ENCODE measurements at regions not wholly inside any gene's neighbourhood (a gene's known extent, or its start where the extent isn't known, plus 50 kb on each side); places are given as distances from the start of the nearest gene placed in this dataset.
"Not testable (repeated sequence)": the region's sequence is repeated elsewhere in the genome, so short reads cannot be mapped to it uniquely, and the experiment has no call there.

DNA sequence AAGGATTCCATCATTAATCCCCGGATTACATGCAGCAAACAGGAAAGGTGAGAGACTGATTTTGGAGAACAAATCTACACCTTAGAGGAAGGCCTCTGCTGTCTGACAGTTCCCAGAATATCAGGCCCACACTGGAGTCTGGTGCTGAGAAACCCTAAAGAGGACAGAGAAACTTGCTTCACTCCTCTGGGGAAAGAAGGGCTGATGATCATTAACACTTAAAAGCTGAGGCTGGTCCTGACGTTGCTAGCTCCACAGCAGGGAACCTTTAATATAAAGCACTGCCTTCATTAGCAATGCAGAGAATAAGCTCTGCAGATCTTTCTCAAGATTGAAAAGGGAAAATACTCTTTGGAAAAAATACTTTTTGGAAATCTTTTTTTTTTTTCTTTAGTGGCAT is 1472.4 kb upstream of the GOT2 start:
- DNase-seq: no peak

DNA sequence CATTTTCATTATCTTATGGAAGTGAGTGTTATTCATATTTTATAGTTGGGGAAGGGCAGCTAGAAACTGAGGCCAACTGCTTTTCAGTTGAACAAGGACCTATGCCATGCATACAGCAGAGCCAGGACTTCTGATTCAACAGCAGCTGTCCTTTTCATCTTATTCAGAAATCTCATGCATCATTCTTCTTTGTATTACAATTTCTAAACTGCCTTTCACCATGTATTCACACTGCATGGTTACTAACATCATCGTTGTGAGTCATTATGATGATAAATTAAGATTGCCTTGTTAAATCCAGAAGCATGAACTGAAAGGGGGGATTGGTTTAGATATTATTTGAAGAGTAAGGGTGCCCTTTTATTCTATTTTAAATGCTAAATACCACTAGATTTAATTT is 1470.1 kb upstream of the GOT2 start:
- DNase-seq: no peak

DNA sequence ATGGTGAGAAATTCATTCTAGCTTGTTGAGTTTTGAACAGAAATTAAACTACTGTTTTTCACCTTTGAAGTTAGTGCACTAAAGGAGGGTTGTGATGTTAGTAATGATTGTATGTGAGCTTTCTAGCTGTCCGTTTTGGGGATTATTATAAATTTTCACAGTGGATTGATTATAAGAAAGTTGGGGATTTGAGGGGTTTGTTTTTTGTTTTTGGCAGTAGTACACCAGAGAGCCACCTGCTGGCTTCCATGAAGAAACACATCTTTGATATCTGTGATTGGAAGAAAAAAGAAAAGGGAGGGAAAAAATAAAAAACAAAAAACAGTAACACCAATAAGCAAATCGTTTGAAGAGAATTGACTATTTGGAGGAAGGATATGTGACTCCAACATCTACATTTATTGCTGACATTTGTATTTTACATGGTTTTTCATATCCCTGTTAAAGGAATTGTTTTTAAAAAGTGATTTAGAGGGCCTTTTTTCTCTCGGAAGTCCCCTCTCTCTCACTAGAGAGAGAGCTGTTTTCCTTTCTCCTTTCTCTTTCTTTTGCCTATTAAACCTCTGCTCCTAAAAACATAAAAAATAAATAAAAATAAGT is 1469.5 kb upstream of the GOT2 start:
- DNase-seq: no peak

DNA sequence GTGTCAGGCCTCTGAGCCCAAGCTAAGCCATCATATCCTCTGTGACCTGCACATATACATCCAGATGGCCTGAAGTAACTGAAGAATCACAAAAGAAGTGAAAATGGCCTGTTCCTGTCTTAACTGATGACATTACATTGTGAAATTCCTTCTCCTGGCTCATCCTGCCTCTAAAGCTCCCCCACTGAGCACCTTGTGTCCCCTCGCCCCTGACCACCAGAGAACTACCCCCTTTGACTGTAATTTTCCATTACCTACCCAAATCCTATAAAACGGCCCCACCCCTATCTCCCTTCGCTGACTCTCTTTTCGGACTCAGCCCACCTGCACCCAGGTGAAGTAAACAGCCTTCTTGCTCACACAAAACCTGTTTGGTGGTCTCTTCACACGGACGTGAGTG is 1466.6 kb upstream of the GOT2 start:
- not testable (repeated sequence) for DNase-seq

DNA sequence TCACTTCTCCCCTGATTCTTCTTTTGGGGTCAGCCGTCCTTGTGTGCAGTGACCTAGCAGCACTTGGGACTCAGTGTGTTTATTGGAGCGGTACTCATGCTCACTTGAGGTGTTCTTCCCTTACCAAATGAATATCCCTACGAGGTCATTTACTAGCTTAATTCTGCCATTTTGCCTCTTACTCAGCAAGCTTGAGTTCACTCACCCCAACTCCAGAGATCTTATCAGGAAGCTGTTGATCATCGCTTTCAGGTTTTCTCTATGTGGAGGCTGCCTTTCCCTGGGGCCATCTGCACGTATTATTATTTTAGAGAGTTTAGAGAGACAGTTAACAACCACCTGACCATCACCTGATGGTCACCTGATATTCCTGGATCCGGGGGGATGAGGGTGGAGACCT is 1466.0 kb upstream of the GOT2 start:
- no peak for DNase-seq

DNA sequence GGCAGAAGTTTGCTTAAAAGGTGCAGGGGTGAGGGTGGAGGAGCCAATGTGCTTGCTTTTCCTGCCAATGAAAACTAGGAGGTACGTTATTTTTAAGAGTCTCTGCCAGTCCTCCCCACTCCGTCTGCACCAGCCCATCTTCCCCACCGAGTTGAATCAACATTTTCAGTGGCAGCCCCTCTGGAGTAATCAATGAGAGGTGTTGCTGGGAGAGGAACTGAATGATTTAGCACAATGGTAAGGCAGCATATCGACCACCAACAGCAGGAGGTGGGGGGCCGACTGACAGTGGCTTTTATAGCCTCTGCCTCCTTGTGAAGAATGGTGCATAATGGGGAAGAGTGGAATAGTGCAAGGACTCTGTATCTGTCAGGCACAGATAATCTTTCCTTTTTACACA is 1465.0 kb upstream of the GOT2 start:
- DNase-seq: no peak

DNA sequence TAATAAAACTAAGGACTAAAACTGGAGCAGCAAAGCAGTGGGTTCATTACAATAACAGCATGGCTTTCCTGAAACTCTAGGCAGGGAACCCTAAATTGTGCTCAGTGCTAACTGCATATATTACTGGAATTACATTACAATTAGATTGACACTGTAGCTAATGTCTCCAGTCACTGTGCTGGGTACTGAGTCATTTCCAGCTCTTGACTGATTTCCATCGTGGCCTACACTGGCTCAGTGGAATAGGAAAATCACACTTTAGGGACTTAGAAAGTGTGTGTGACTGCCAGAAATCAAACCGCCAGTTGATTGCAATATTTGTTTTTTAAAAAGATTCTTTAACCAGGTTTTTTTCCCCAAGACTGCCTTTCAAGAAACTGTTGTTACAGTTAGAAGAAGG is 1447.4 kb upstream of the GOT2 start:
- DNase-seq: no peak

DNA sequence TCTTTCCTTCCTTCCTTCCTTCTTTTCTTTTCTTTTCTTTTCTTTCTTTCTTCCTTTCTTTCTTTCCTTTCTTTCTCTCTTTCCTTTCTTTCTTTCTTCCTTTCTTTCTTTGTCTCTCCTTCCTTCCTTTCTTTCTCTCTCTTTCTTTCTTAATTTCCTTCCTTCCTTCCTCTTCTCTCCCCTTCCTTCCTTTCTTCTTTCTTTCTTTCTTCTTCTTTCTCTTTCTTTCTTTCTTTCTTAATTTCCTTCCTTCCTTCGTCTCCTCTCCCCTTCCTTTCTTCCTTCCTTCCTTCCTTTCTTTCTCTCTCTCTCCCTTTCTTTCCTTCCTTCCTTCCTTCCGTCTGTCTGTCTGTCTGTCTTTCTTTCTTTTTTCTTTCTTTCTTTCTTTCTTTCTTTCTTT is 1446.5 kb upstream of the GOT2 start:
- no peak for DNase-seq

DNA sequence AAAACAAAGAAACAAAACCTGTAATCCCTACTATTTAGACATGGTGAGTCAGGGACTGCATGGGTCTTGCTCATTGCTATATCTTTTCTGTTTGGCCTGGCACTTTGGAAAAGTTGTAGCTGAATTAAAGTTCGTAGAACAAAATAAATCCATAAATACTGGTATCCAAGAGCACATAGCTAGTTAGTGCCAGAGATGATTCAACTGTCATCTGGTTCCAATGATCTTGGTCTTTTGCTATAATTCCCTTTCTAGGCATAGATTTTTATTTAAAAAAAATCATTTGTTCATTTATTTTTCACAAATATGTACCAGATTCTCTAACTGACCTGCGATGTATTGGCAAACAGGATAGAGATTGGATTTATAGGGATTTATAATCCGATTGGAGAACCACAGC is 1436.1 kb upstream of the GOT2 start:
- DNase-seq: no peak

DNA sequence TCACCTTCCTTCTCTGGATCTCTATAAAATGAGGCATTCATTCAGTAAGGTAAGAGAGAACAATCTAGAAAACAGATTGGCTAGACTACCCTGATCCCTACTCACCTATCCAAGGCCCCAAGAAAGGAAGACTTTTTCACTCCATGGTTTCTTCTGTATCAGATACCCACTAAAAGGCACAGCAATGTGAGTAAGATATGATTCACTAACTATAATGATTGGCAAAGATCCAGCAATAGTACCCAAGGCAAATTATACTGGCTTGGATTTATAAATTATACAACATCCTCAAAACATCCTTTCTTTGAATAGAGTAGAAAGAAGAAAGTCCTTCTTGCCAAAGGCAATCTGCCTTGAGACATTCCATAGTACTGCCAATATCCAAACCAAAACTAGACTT is 1432.0 kb upstream of the GOT2 start:
- DNase-seq: no peak

DNA sequence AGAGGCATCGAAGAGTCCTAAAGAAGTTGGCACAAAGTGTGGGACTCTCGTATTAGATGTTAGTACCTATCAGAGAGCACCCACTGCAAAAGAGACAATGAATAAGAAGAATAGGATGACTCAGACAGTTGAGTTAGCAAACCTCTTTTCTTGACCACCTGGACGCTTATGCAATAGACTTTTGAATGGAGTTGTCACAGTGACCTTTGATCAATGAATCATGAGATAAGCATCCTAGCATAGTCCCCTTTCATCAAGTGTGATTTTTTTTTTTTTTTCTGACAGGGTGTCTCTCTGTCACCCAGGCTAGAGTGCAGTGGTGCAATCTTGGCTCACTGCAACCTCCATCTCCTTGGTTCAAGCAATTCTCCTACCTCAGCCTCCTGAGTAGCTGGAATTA is 1417.9 kb upstream of the GOT2 start:
- DNase-seq: no peak

DNA sequence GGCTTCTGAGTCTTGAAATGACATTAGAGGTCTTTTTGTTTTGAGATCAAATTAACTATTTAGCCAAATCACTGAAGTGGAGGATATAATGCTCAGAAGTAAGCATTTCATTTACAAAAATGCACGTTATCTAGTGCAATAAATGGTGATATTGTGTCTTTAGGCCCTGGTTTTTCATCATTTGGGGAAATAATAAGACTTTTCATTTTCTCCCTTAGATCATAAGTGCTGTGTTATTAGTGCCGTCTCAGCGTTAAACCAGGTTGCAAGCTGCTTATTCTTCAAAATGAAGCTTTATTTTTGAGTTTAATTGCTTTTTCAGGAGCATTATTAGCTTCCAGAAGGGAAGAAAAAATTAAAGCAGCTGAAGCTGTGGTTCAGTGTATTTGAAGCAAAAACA is 1416.8 kb upstream of the GOT2 start:
- DNase-seq: no peak

DNA sequence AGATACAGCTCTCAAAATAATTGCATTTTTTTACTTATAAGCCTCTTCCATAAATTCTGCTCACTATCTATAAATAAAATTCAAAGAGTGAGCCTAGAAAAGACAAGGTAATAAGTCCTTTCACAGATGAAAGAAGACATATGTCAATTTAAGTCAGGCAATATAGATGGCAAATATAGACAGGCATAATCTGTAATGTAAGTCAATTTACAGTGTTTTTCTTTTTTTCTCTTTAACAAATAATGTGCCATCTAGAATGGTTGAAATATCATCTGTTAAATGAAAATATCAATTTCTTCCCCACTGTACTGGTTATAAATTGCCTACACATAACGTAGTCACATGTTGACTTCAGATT is 1409.2 kb upstream of the GOT2 start:
- no peak for DNase-seq

DNA sequence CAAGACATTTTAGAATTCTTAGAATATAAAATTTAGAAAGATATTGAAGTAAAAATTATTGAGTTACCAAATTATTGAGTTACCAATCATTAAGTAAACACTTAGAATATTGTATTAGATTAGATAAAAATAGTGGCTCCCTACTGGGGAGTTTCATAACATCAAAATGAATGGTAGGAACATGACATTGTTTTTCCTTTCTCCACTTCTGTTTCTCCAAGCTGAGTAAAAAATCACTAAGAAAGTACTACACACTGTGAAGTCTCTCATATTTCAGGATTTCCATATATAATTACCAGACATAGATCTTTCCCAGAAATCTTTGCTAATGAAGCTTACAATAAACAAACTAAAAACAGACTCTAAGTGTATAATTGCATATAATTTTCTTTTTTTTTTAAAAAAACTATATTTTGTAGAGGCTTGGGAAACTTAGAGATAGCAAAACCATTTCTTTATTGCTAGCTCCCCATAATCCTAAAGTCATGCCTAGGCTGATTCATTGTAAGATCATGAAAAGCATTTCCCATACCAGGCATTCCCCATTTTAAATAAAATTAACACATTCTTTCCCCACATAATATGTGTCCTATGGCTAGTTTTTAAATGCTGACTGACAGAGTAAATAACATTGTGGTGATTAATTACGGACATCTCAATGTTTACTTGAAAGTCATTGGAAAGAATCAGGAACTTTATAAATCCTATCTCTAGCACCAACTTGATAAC is 1408.7 kb upstream of the GOT2 start:
- no peak for DNase-seq

DNA sequence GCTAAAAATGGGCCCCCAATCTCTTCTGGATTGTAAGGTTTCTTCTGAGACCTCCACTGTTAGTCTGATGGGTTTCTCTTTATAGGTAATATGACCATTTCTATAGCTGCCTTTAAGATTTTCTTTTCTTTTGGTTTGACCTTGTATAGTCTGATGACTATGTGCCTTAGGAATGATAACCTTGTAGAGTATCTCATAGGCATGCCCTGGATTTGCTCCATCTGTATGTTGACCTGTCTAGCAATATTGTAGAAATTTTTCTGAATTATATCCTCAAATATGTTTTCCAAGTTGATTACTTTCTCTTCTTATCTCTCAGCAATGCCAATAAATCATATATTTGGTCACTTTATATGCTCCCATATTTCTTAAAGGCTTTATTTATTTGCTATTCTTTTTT is 1403.8 kb upstream of the GOT2 start:
- no peak for DNase-seq

DNA sequence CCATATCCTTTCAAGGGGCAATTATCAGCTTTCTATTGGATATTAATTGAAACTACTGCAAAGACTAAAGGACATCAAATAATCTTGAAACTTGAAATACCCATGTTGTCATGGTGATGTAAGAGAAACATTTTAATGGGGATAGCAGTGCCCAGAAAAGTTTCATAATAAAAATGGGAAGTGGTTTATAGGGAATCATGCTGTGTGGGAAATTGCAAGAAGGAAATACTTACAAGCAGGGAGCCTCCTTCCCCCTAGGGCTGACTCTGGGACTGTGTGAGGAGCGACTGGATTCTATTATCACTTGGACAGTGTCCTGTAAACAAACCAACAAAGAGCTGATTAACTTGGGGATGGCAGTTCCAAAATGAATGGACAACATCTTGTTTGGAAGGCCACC is 1393.1 kb upstream of the GOT2 start:
- no peak for DNase-seq

DNA sequence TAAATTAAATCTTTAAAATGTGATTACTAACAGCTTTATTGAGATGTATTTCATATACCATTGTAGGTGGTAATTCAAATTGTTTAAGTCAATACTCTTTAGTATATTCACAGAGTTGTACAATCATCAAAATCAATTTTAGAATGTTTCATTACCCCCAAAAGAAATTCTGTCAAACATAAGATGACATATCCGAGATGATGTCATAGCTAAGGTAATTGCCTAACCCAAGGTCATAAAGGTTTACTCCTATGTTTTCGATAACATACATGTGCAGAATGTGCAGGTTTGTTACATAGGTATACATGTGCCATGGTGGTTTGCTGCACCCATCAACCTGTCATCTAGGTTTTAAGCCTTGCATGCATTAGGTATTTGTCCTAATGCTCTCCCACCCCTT is 1392.0 kb upstream of the GOT2 start:
- DNase-seq: not testable (repeated sequence)

DNA sequence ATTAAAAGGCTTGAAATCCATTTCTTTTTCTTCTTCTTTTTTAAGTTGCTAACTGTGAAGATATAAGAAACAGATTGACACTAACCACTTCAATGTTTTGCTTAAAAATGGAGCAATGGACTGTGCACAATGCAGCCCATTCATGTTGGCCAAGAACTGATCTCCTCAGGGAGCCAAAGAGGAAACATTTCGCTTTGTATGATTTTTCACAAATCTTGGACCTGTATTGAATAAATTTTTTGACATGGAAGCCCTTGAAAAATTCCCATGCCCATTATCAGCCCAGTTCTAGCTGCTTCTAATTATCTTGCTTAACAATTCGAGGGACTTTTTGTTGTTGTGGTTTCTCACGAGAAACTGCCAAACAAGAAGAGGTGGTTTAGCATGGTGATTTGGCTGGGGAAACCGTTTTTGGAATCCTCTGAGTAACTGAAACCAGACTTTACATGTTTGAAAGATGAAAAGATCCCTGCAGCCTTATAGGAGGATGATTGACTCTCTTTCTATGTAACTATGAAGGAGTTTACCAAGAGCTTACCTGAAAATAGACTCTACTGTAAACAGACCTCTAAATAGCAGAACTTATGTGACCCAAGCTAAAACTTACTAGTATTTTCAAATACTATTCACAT is 1389.4 kb upstream of the GOT2 start:
- no peak for DNase-seq

DNA sequence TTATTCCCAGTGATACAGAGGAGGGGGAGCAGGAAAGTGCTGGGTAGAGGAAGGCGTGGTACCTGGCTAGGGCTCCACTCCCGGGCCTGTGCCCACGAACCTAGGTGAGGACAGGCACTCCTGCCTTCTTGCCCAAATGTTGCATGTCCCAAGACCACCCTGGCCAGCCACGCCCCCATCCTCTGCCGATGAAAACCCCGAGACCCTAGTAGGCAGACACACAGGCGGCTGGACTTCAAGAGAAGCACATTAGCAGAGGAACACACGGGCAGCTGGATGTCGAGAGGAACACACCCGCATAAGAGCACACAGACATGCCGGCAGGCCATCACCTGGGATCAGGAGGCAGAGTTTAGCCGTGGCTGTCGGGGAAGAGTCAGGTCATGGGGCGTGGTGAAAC is 1386.5 kb upstream of the GOT2 start:
- no peak for DNase-seq

DNA sequence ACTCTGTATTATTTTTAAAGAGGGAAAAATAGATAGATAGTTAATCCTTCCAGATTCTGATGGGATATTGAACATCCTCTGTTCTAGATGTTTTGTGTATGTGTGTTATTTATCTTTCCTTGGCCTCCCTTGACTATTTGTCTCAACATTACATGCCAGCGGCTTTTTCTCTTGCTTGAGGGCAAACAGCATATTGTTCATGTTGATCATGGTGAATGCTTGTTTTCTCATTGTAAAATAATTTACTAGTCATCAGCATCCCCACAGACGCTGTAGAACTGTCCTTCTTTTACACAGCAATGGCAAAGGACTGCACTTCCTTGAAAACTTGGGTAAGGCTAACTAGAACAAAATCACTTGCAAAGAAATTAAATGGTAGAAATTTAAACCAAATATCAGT is 1376.4 kb upstream of the GOT2 start:
- DNase-seq: no peak

DNA sequence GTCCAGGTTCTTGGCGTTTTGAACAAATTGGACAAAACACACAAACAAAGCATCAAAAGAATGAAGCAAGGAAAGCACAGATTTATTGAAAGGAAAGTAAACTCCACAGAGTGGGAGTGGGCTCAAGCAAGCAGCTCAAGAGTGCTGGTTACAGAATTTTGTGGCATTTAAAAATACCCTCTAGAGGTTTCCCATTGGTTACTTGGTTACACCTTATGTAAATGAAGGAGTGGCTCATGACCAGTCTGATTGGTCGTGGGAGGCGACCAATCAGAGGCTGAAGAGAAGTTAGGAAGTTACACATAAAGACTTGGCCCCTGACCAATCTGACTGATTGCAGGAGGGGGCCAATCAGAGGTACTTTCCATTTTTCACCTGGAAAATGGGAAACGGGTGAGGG is 1373.8 kb upstream of the GOT2 start:
- no peak for DNase-seq

DNA sequence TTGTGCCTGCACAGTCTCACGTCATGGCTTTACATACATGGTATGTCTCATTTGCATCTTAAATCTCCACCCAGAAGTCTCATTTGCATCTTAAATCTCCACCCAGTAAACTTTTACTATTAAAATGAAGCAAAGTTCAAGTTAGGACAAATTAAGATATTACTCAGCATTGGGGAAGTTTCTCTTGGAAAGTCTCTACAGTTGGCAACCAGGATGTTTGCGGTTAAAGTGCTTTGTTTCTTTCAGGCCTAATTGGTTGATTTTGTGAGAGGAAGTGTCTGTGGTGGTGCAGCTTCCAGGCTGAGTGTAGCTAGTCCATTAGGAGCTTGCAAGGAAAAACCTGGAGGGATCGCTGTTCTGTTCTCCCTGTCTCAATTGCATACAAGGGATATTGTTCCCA is 1373.3 kb upstream of the GOT2 start:
- DNase-seq: no peak

DNA sequence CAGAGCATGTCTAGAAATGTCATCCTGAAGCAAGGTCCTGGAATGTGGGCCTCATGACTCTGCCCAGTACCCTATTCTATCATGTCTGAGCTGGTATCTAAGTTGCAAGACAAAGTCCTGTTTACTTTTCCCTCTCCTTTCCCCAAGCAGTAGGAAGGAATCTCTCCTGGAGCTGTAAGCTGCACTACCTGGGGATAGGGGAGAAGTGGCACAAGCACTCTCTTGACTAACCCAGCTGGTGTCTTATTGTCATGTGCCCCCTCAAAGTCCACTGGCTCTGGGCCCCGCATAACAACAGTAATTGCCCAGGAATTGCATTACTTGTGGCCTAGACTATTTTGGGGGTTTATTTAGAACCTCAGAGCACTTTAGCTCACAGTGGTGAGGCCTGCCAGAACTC is 1366.3 kb upstream of the GOT2 start:
- no peak for DNase-seq

DNA sequence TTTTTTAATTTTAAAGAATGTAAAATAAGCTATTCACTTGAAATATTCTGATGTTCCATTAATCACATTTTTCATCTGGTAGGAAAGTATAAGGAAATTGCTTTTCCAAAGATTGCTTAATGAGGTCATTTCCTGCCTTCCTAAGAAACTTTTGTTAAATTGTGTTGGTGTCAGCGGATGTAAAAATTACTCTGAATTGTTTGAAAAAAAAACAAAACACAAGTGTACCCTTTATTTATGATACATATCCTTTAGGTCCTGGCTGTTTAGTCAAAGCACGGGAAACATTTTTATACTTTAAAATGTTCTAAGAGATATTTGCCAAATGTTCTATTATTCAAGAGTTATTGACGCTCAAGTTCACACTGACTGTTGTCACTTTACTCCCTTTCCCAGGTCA is 1357.4 kb upstream of the GOT2 start:
- no peak for DNase-seq

DNA sequence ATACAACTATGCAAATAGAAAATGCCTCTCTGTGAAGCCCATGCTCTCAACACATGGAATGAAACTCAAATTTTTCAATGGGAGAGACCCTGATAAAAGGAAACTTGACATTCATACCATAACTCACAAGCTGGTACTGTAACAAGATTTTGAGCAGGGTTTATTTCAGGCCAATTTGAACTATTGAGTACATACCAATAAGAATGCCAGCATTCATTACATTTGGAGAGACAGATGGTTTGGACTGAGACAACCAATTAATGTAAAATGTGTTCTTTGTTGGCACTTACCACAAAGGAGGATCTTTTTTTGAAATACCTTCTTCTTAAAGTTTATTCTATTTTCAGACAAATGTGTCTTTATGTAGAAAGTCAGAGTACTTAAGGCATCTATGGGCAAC is 1357.0 kb upstream of the GOT2 start:
- DNase-seq: no peak

Data from NCI-H1105 treated with DMSO at 0.1 percent for 48 hours (cell line).